Muscle of leg (tissue), 3 donors: ENCODE measurements at regions not wholly inside any gene's neighbourhood (a gene's known extent, or its start where the extent isn't known, plus 50 kb on each side); places are given as distances from the start of the nearest gene placed in this dataset.
A peak's percentile ranks its signal among the peaks of the same experiment; 100 is the strongest.

Source experiments
- DNase-seq: peaks from one replicate; pipeline ENCODE4 v3.0.0; 2013
- H3K27ac ChIP-seq: one replicate; pipeline ENCODE4 v1.5.1; 2013; ENCODE audit warnings: mild to moderate bottlenecking, low read length, control low read depth
- H3K27me3 ChIP-seq: one replicate; pipeline ENCODE4 v1.6.1; 2013; ENCODE audit warnings: low read length; ENCODE audit not compliant: control insufficient read depth, insufficient read depth
- H3K36me3 ChIP-seq: one replicate; pipeline ENCODE4 v1.6.1; 2013; ENCODE audit warnings: low read length; ENCODE audit not compliant: control insufficient read depth, insufficient read depth
- H3K4me1 ChIP-seq: one replicate; pipeline ENCODE4 v1.6.1; 2013; ENCODE audit warnings: low read length; ENCODE audit not compliant: control insufficient read depth, insufficient read depth
- H3K4me3 ChIP-seq: one replicate; pipeline ENCODE4 v1.5.1; 2013; ENCODE audit warnings: low read length, control low read depth
- H3K9me3 ChIP-seq: replicated peaks from 2 replicates; pipeline ENCODE4 v1.6.1; 2013; ENCODE audit warnings: low read depth, low read length; ENCODE audit not compliant: control insufficient read depth
- WGBS: methylation state at CpG from one replicate; pipeline ENCODE4 v1.1.5; 2013; ENCODE audit warnings: missing lambda C conversion rate; ENCODE audit not compliant: insufficient coverage; 5-methylcytosine and 5-hydroxymethylcytosine counted together

- DNase-seq, result no peak
- no peaks in the 10 kb centered on the region for H3K9me3 ChIP-seq
- WGBS, result no CpG with 5 or more reads among the region's 5 CpGs
Measured at GRCh38 chr5:82924226-82925060, 152.8 kb downstream of the TMEM167A start.

GRCh38 chr5:82922086-82922734 lies 155.0 kb downstream of the TMEM167A start:
- H3K27ac ChIP-seq, result no peak overlapping the region
- no peak for DNase-seq
- 87% methylated on average over 6 of the region's 10 CpGs for WGBS
- H3K9me3 ChIP-seq, result no peaks in the 10 kb centered on the region
- H3K4me1 ChIP-seq, result no peaks in the 10 kb centered on the region
- no peak overlapping the region for H3K4me3 ChIP-seq
- no peaks in the 10 kb centered on the region for H3K27me3 ChIP-seq
- H3K36me3 ChIP-seq, result no peaks in the 10 kb centered on the region

More at GRCh38 chr5:82924226-82925060, 152.8 kb downstream of the TMEM167A start:
- H3K27me3 ChIP-seq, result no peaks in the 10 kb centered on the region
- H3K36me3 ChIP-seq, result no peaks in the 10 kb centered on the region
- H3K4me1 ChIP-seq, result no peaks in the 10 kb centered on the region
- H3K27ac ChIP-seq, result no peak overlapping the region
- H3K4me3 ChIP-seq, result no peak overlapping the region

- Histone ChIP-seq H3K9me3 (peaks cover 5% of the 10 kb centered on the region), H3K36me3 (no peaks in the 10 kb centered on the region), H3K4me3 (no peak overlapping the region), H3K27me3 (no peaks in the 10 kb centered on the region), H3K27ac (no peak overlapping the region), H3K4me1 (no peaks in the 10 kb centered on the region)
- DNase-seq, result no peak
- no CpG with 5 or more reads among the region's 3 CpGs for WGBS
Measured at GRCh38 chr5:82918311-82919031, 158.7 kb downstream of the TMEM167A start.

- H3K4me1 ChIP-seq, result no peaks in the 10 kb centered on the region
- peaks cover 5% of the 10 kb centered on the region for H3K9me3 ChIP-seq
- H3K27ac ChIP-seq, result no peak overlapping the region
- H3K36me3 ChIP-seq, result no peaks in the 10 kb centered on the region
- WGBS, result no CpG with 5 or more reads among the region's 4 CpGs
- H3K4me3 ChIP-seq, result no peak overlapping the region
- DNase-seq, result no peak
- no peaks in the 10 kb centered on the region for H3K27me3 ChIP-seq
Measured at GRCh38 chr5:82917584-82917983, 159.6 kb downstream of the TMEM167A start.

GRCh38 chr5:82913971-82914370 lies 163.2 kb downstream of the TMEM167A start:
- Histone ChIP-seq H3K27ac (no peak overlapping the region), H3K4me3 (no peak overlapping the region), H3K4me1 (peaks cover 3% of the 10 kb centered on the region), H3K9me3 (peaks cover 5% of the 10 kb centered on the region), H3K27me3 (no peaks in the 10 kb centered on the region), H3K36me3 (no peaks in the 10 kb centered on the region)
- peak; percentile 65 for DNase-seq

- Histone ChIP-seq H3K27me3 (no peaks in the 10 kb centered on the region), H3K4me3 (no peak overlapping the region), H3K36me3 (no peaks in the 10 kb centered on the region), H3K4me1 (peaks cover 3% of the 10 kb centered on the region), H3K27ac (no peak overlapping the region), H3K9me3 (peaks cover 5% of the 10 kb centered on the region)
- 96% methylated on average over 5 of the region's 5 CpGs for WGBS
- no peak for DNase-seq
Measured at GRCh38 chr5:82912462-82912861, 164.7 kb downstream of the TMEM167A start.

- Histone ChIP-seq H3K27ac (no peak overlapping the region), H3K36me3 (no peaks in the 10 kb centered on the region), H3K9me3 (peaks cover 5% of the 10 kb centered on the region), H3K4me3 (no peak overlapping the region), H3K4me1 (peaks cover 3% of the 10 kb centered on the region), H3K27me3 (no peaks in the 10 kb centered on the region)
- no peak for DNase-seq
- 67% methylated on average over 1 of the region's 2 CpGs for WGBS
Measured at GRCh38 chr5:82911910-82912309, 165.3 kb downstream of the TMEM167A start.

GRCh38 chr5:82910905-82911304 lies 166.3 kb downstream of the TMEM167A start:
- H3K9me3 ChIP-seq, result peaks cover 5% of the 10 kb centered on the region
- no peak overlapping the region for H3K4me3 ChIP-seq
- H3K27me3 ChIP-seq, result no peaks in the 10 kb centered on the region
- H3K27ac ChIP-seq, result no peak overlapping the region
- H3K4me1 ChIP-seq, result peaks cover 3% of the 10 kb centered on the region
- H3K36me3 ChIP-seq, result no peaks in the 10 kb centered on the region
- DNase-seq, result no peak

- no CpG with 5 or more reads among the region's 2 CpGs for WGBS
- Histone ChIP-seq H3K4me3 (no peak overlapping the region), H3K36me3 (no peaks in the 10 kb centered on the region), H3K27me3 (no peaks in the 10 kb centered on the region), H3K27ac (no peak overlapping the region), H3K4me1 (peaks cover 3% of the 10 kb centered on the region), H3K9me3 (peaks cover 4% of the 10 kb centered on the region)
- DNase-seq, result no peak
Measured at GRCh38 chr5:82910491-82910890, 166.7 kb downstream of the TMEM167A start.

- no peak for DNase-seq
Measured at GRCh38 chr5:82909771-82910170, 167.4 kb downstream of the TMEM167A start.

More at GRCh38 chr5:82909771-82910170, 167.4 kb downstream of the TMEM167A start:
- no peaks in the 10 kb centered on the region for H3K36me3 ChIP-seq
- H3K27ac ChIP-seq, result no peak overlapping the region
- H3K4me3 ChIP-seq, result no peak overlapping the region
- no peaks in the 10 kb centered on the region for H3K27me3 ChIP-seq
- 77% methylated on average over 6 of the region's 7 CpGs for WGBS
- H3K4me1 ChIP-seq, result peaks cover 3% of the 10 kb centered on the region
- H3K9me3 ChIP-seq, result no peaks in the 10 kb centered on the region
